A549 (cell line): ENCODE measurements at regions not wholly inside any gene's neighbourhood (a gene's known extent, or its start where the extent isn't known, plus 50 kb on each side); places are given as distances from the start of the nearest gene placed in this dataset.

Experiments
- CEBPB ChIP-seq, 2 experiments: fragments of >200 bp in 1 of 2; sonication (Bioruptor Twin) in 1 of 2; formaldehyde crosslinking in 1 of 2; IDR thresholded peaks; 2 replicates each; pipeline ENCODE4 v1.6.1; 2012 to 2016
- CHD2 ChIP-seq: fragments of 150-350 bp; IDR thresholded peaks from 2 replicates; pipeline ENCODE4 v1.6.1; 2014; ENCODE audit warnings: low read length; ENCODE audit not compliant: partially characterized antibody
- CTCF ChIP-seq: fragments of >200 bp; sonication (Bioruptor Twin); formaldehyde crosslinking; IDR thresholded peaks from 3 replicates; pipeline ENCODE4 v1.5.1; 2016
- HDAC2 ChIP-seq: fragments of 200-600 bp; sonication (generic); IDR thresholded peaks from 2 replicates; pipeline ENCODE4 v1.6.1; 2016
- HEYL ChIP-seq: fragments of 250-450 bp; sonication (Bioruptor Pico); IDR thresholded peaks from 2 replicates; pipeline ENCODE4 v1.8.0; 2021; ENCODE audit warnings: mild to moderate bottlenecking, moderate library complexity
- KDM5A ChIP-seq: fragments of 200-600 bp; sonication (generic); IDR thresholded peaks from 2 replicates; pipeline ENCODE4 v1.6.1; 2016; ENCODE audit warnings: antibody characterized with exemption, mild to moderate bottlenecking
- NPAS2 ChIP-seq: fragments of 250-450 bp; sonication (Bioruptor Pico); IDR thresholded peaks from 2 replicates; pipeline ENCODE4 v1.8.0; 2022; ENCODE audit warnings: mild to moderate bottlenecking, moderate library complexity, borderline replicate concordance
- POLR2A ChIP-seq: IDR thresholded peaks from 2 replicates; pipeline ENCODE4 v1.6.1; 2012; ENCODE audit warnings: mild to moderate bottlenecking, low read length
- RAD21 ChIP-seq, 2 experiments: fragments of >200 bp in 1 of 2; sonication (Bioruptor Twin) in 1 of 2; formaldehyde crosslinking in 1 of 2; IDR thresholded peaks in 1 of 2; conservative IDR thresholded peaks in 1 of 2; 2 replicates in 1 of 2; 3 replicates in 1 of 2; pipeline ENCODE4 v1.6.1; 2012 to 2018; ENCODE audit warnings: inconsistent platforms in 1 of 2
- REST ChIP-seq: fragments of 200-600 bp; sonication (generic); IDR thresholded peaks from 2 replicates; pipeline ENCODE4 v1.6.1; 2016; ENCODE audit warnings: antibody characterized with exemption, mild to moderate bottlenecking, moderate library complexity
- ZFP36 ChIP-seq: fragments of 450-650 bp; IDR thresholded peaks from 2 replicates; pipeline ENCODE4 v1.6.1; 2014; ENCODE audit warnings: borderline replicate concordance; ENCODE audit not compliant: partially characterized antibody
- TF ChIP-seq, protein P1 (sequence below): IDR thresholded peaks from 2 replicates; pipeline ENCODE4 v1.6.1; 2012; ENCODE audit warnings: low read depth, borderline replicate concordance

DNA sequence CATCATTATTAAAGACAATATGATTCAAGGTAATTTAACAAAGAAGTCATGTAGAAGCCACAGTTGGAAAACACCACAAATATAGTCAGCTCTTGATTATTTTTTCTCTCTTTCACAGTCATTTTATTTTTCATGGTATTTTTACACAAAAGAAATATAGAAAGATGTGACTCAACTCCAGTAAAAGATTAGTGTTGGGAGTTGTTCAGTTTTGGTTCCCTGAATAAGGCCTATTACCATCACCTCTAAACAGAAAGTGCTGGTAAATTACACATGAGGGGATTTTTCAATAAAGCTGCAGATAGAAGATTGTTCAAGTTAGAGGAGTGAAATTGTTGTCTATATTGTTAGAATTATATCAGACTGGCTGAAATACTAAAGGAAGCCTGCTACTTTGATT, 107.0 kb downstream of the DDIT4L start:
- TF ChIP-seq CTCF (no peak), POLR2A (no peak), KDM5A (no peak), CHD2 (no peak), HEYL (CRISPR knock-in tag) (no peak), RAD21 (conservative IDR thresholded peaks at IDR 0.05 in 1 of 2, IDR thresholded peaks at IDR 0.05 in 1 of 2) (no peak), HDAC2 (no peak), CEBPB (IDR thresholded peaks at IDR 0.05) (no peak), REST (no peak), ZFP36 (no peak), NPAS2 (no peak)
- TF ChIP-seq, protein P1, sequence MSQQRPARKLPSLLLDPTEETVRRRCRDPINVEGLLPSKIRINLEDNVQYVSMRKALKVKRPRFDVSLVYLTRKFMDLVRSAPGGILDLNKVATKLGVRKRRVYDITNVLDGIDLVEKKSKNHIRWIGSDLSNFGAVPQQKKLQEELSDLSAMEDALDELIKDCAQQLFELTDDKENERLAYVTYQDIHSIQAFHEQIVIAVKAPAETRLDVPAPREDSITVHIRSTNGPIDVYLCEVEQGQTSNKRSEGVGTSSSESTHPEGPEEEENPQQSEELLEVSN: no peak
